ENCODE measurements at regions not wholly inside any gene's neighbourhood (a gene's known extent, or its start where the extent isn't known, plus 50 kb on each side); places are given as distances from the start of the nearest gene placed in this dataset.

- Histone ChIP-seq H3K27me3 (ENCODE audit: low read depth, low read length) (0 out of 2 replicates have a peak, but pooled peaks cover 3% of the 10 kb centered on the region), H3K4me3 (ENCODE audit: low read length) (no peak overlapping the region), H3K9ac (ENCODE audit: low read length) (no peak overlapping the region), H3K27ac (ENCODE audit: low read length) (no peak overlapping the region), H4K20me1 (ENCODE audit: insufficient read depth, low read length) (no peaks in the 10 kb centered on the region), H3K9me3 (ENCODE audit: insufficient read depth, low read length) (no peaks in the 10 kb centered on the region), H3K4me1 (ENCODE audit: low read length) (no peaks in the 10 kb centered on the region), H3K4me2 (ENCODE audit: low read length) (no peak overlapping the region), H3K36me3 (replicated peaks; ENCODE audit: low read depth, low read length) (no peaks in the 10 kb centered on the region), H3K79me2 (ENCODE audit: low read length) (no peaks in the 10 kb centered on the region), H2AFZ (ENCODE audit: low read depth, low read length) (no peak overlapping the region)
- TF ChIP-seq EZH2phosphoT487 (IDR thresholded peaks at IDR 0.05; ENCODE audit: low read depth) (no peak), CTCF (IDR thresholded peaks at IDR 0.05; ENCODE audit: low read depth, low read length) (no peak)
These were observed 79.6 kb upstream of the THUMPD2 start for GRCh38 chr2:39858677-39859076.

- TF ChIP-seq CTCF (IDR thresholded peaks at IDR 0.05; ENCODE audit: low read depth, low read length) (no peak), EZH2phosphoT487 (IDR thresholded peaks at IDR 0.05; ENCODE audit: low read depth) (no peak)
- Histone ChIP-seq H3K36me3 (replicated peaks; ENCODE audit: low read depth, low read length) (no peaks in the 10 kb centered on the region), H4K20me1 (ENCODE audit: insufficient read depth, low read length) (no peaks in the 10 kb centered on the region), H3K9ac (ENCODE audit: low read length) (no peak overlapping the region), H2AFZ (ENCODE audit: low read depth, low read length) (no peak overlapping the region), H3K4me2 (ENCODE audit: low read length) (no peak overlapping the region), H3K9me3 (ENCODE audit: insufficient read depth, low read length) (no peaks in the 10 kb centered on the region), H3K4me1 (ENCODE audit: low read length) (no peaks in the 10 kb centered on the region), H3K4me3 (ENCODE audit: low read length) (no peak overlapping the region), H3K27ac (ENCODE audit: low read length) (no peak overlapping the region), H3K79me2 (ENCODE audit: low read length) (no peaks in the 10 kb centered on the region), H3K27me3 (ENCODE audit: low read depth, low read length) (0 out of 2 replicates have a peak, but pooled peaks cover 3% of the 10 kb centered on the region)
These were observed 76.8 kb upstream of the THUMPD2 start for GRCh38 chr2:39855856-39856255.

- Histone ChIP-seq H2AFZ (ENCODE audit: low read depth, low read length) (no peak overlapping the region), H3K4me2 (ENCODE audit: low read length) (no peak overlapping the region), H3K27ac (ENCODE audit: low read length) (no peak overlapping the region)
These were observed 75.7 kb upstream of the THUMPD2 start for GRCh38 chr2:39854771-39855170.

GRCh38 chr2:39852831-39853230, 73.8 kb upstream of the THUMPD2 start:
- no peak overlapping the region for H2AFZ ChIP-seq (ENCODE audit: low read depth, low read length)
- TF ChIP-seq EZH2phosphoT487 (IDR thresholded peaks at IDR 0.05; ENCODE audit: low read depth), result no peak
- no peak for TF ChIP-seq CTCF (IDR thresholded peaks at IDR 0.05; ENCODE audit: low read depth, low read length)
- no peaks in the 10 kb centered on the region for H4K20me1 ChIP-seq (ENCODE audit: insufficient read depth, low read length)
- no peak overlapping the region for H3K9ac ChIP-seq (ENCODE audit: low read length)
- H3K4me1 ChIP-seq (ENCODE audit: low read length), result no peaks in the 10 kb centered on the region
- 0 out of 2 replicates have a peak, but pooled peaks cover 3% of the 10 kb centered on the region for H3K27me3 ChIP-seq (ENCODE audit: low read depth, low read length)
- no peaks in the 10 kb centered on the region for H3K9me3 ChIP-seq (ENCODE audit: insufficient read depth, low read length)
- H3K79me2 ChIP-seq (ENCODE audit: low read length), result no peaks in the 10 kb centered on the region
- no peak overlapping the region for H3K4me3 ChIP-seq (ENCODE audit: low read length)
- H3K27ac ChIP-seq (ENCODE audit: low read length), result no peak overlapping the region
- no peak overlapping the region for H3K4me2 ChIP-seq (ENCODE audit: low read length)
- H3K36me3 ChIP-seq (replicated peaks; ENCODE audit: low read depth, low read length), result no peaks in the 10 kb centered on the region

More at GRCh38 chr2:39854771-39855170, 75.7 kb upstream of the THUMPD2 start:
- Histone ChIP-seq H3K4me1 (ENCODE audit: low read length) (no peaks in the 10 kb centered on the region), H4K20me1 (ENCODE audit: insufficient read depth, low read length) (no peaks in the 10 kb centered on the region), H3K9me3 (ENCODE audit: insufficient read depth, low read length) (no peaks in the 10 kb centered on the region), H3K36me3 (replicated peaks; ENCODE audit: low read depth, low read length) (no peaks in the 10 kb centered on the region), H3K4me3 (ENCODE audit: low read length) (no peak overlapping the region), H3K9ac (ENCODE audit: low read length) (no peak overlapping the region), H3K79me2 (ENCODE audit: low read length) (no peaks in the 10 kb centered on the region), H3K27me3 (ENCODE audit: low read depth, low read length) (0 out of 2 replicates have a peak, but pooled peaks cover 3% of the 10 kb centered on the region)
- no peak for TF ChIP-seq EZH2phosphoT487 (IDR thresholded peaks at IDR 0.05; ENCODE audit: low read depth)
- no peak for TF ChIP-seq CTCF (IDR thresholded peaks at IDR 0.05; ENCODE audit: low read depth, low read length)

Measured in OCI-LY3 (cell line).